Ovary (tissue), 3 donors: ENCODE measurements at regions not wholly inside any gene's neighbourhood (a gene's known extent, or its start where the extent isn't known, plus 50 kb on each side); places are given as distances from the start of the nearest gene placed in this dataset.

Experiments used
- POLR2A ChIP-seq: fragments of 450-650 bp; IDR thresholded peaks from one replicate; pipeline ENCODE4 v1.6.1; 2017; ENCODE audit warnings: antibody characterized with exemption, mild to moderate bottlenecking, moderate library complexity
- TF ChIP-seq, protein P1 (sequence below), 3 donors: fragments of 450-650 bp in 2 of 3; fragments of 200-600 bp in 1 of 3; IDR thresholded peaks; one replicate each; pipeline versions ENCODE4 v1.5.1 to v1.8.0; 2016 to 2022; ENCODE audit warnings: antibody characterized with exemption in 3 of 3, mild to moderate bottlenecking in 1 of 3
- donor health status: DM: no; HTN: no; CAD: no.

DNA sequence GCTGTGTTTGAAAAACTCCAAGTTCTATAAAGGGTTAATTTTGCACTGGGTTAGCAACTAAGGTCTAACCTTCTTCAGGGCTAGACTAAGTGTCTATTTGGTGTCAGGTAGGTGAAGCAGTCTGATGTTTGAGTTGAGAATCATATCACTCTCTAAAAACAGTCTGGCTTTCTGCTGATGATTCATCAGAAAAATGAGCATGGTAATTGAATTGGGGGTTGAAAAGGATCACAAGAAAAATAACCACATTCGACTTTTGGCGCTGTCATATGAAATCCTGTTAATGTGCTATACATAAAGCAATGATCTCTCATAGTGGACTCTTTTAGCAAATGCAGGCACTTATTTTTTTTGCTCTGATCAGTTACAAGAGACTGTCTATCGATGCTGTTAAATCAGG is 242.2 kb upstream of the AZI2 start:
- TF ChIP-seq, protein P1, sequence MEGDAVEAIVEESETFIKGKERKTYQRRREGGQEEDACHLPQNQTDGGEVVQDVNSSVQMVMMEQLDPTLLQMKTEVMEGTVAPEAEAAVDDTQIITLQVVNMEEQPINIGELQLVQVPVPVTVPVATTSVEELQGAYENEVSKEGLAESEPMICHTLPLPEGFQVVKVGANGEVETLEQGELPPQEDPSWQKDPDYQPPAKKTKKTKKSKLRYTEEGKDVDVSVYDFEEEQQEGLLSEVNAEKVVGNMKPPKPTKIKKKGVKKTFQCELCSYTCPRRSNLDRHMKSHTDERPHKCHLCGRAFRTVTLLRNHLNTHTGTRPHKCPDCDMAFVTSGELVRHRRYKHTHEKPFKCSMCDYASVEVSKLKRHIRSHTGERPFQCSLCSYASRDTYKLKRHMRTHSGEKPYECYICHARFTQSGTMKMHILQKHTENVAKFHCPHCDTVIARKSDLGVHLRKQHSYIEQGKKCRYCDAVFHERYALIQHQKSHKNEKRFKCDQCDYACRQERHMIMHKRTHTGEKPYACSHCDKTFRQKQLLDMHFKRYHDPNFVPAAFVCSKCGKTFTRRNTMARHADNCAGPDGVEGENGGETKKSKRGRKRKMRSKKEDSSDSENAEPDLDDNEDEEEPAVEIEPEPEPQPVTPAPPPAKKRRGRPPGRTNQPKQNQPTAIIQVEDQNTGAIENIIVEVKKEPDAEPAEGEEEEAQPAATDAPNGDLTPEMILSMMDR (IDR thresholded peaks at IDR 0.05): no peak
- no peak for TF ChIP-seq POLR2A
